Epithelial cell of proximal tubule (primary cell): ENCODE measurements at regions not wholly inside any gene's neighbourhood (a gene's known extent, or its start where the extent isn't known, plus 50 kb on each side); places are given as distances from the start of the nearest gene placed in this dataset.

Experiments
- DNase-seq: peaks from one replicate; pipeline ENCODE4 v3.0.0-alpha.2; 2011; ENCODE audit warnings: low read depth
- H3K4me3 ChIP-seq: 2 replicates; pipeline ENCODE4 v1.5.1; 2011; ENCODE audit warnings: low read depth, mild to moderate bottlenecking, low read length
- TF ChIP-seq, protein P1 (sequence below): conservative IDR thresholded peaks from 2 replicates; pipeline ENCODE4 v1.5.1; 2012; ENCODE audit warnings: low read depth, mild to moderate bottlenecking, low read length

GRCh38 chr10:84938117-84938905 lies 609.9 kb downstream of the CCSER2 start:
- DNase-seq: no peak
- H3K4me3 ChIP-seq: no peak overlapping the region
- TF ChIP-seq, protein P1, sequence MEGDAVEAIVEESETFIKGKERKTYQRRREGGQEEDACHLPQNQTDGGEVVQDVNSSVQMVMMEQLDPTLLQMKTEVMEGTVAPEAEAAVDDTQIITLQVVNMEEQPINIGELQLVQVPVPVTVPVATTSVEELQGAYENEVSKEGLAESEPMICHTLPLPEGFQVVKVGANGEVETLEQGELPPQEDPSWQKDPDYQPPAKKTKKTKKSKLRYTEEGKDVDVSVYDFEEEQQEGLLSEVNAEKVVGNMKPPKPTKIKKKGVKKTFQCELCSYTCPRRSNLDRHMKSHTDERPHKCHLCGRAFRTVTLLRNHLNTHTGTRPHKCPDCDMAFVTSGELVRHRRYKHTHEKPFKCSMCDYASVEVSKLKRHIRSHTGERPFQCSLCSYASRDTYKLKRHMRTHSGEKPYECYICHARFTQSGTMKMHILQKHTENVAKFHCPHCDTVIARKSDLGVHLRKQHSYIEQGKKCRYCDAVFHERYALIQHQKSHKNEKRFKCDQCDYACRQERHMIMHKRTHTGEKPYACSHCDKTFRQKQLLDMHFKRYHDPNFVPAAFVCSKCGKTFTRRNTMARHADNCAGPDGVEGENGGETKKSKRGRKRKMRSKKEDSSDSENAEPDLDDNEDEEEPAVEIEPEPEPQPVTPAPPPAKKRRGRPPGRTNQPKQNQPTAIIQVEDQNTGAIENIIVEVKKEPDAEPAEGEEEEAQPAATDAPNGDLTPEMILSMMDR: no peak

DNA sequence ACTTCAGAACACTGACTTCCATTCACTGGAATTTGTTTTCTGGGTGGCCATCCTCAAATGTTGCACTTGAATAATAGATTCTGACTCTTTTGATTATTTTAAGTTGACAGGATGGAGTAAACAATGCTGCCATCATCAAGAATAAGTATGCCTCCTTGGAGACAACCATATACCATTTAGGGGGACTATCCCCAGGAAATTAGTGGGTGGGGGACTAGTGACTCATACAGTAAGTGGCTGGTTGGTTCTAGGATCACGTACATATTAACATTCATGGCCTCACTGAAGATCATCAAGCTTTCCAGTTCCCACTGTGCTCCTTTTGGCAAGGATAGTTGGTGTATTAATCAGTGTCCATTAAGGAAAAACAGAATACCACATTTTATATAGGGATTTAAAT lies 615.2 kb downstream of the CCSER2 start:
- no peak for DNase-seq
- no peak overlapping the region for H3K4me3 ChIP-seq
- TF ChIP-seq, protein P1: no peak

GRCh38 chr10:84944187-84944586 lies 615.8 kb downstream of the CCSER2 start:
- no peak overlapping the region for H3K4me3 ChIP-seq
- DNase-seq: no peak
- TF ChIP-seq, protein P1: no peak

- TF ChIP-seq, protein P1: no peak
- DNase-seq: no peak
- H3K4me3 ChIP-seq: no peak overlapping the region
These were observed 617.4 kb downstream of the CCSER2 start for GRCh38 chr10:84945791-84946190.

DNA sequence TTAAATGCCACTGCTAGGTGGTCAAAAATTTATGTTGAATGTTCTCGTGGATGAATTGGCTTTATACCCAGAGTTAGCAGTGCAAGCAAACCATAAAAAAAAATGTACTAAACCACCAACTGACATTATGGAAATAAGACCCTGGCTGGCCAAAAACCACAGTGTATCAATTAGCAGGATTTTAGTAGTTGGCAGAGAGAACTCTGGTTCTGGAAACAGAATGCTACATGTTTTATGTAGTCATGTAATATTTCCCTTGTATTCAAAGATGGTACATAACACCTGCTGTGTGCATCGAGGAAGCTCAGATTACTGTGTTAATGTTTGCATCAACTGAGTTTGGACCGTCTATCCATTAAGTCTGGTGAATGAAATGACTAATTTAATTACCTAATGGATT lies 618.5 kb downstream of the CCSER2 start:
- TF ChIP-seq, protein P1: no peak
- DNase-seq: no peak
- H3K4me3 ChIP-seq: no peak overlapping the region

GRCh38 chr10:84948644-84949043 lies 620.3 kb downstream of the CCSER2 start:
- no peak overlapping the region for H3K4me3 ChIP-seq
- no peak for DNase-seq
- TF ChIP-seq, protein P1: no peak

DNA sequence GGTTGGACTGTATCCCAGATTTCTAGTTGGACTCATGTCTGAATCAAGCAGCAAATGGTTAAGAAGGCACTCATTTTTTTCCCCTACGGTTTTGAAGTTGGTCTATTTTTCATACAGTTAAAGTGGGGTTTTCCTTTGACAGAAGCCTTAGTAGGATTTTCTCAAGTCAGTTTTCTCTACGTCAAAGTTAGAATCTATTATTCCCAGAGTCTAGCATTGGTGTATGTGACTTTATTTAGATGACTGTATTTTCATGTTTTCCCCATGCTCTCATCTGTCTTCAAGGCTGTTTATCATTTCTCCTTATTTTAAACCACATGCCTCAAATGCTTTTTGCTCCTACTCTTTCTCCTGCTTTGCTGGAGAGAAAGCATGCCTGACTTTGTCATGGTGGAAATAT lies 623.2 kb downstream of the CCSER2 start:
- no peak for DNase-seq
- no peak overlapping the region for H3K4me3 ChIP-seq
- TF ChIP-seq, protein P1: no peak
